Glutamatergic neuron (in vitro differentiated cells): ENCODE measurements at regions not wholly inside any gene's neighbourhood (a gene's known extent, or its start where the extent isn't known, plus 50 kb on each side); places are given as distances from the start of the nearest gene placed in this dataset.
"Not testable (repeated sequence)": the region's sequence is repeated elsewhere in the genome, so short reads cannot be mapped to it uniquely, and the experiment has no call there.

ENCODE experiments used
- DNase-seq: peaks from one replicate; pipeline ENCODE4 v3.0.0; 2022
- H3K27ac Mint-ChIP-seq: one replicate; pipeline ENCODE4 v1.8.0; 2020; ENCODE audit warnings: mild to moderate bottlenecking, mixed read lengths, inconsistent platforms; ENCODE audit not compliant: unreplicated experiment
- H3K27me3 Mint-ChIP-seq: one replicate; pipeline ENCODE4 v1.8.0; 2020; ENCODE audit warnings: mild to moderate bottlenecking, moderate library complexity, mixed read lengths, inconsistent platforms; ENCODE audit not compliant: unreplicated experiment
- H3K36me3 Mint-ChIP-seq: one replicate; pipeline ENCODE4 v1.8.0; 2020; ENCODE audit warnings: mild to moderate bottlenecking, mixed read lengths, inconsistent platforms; ENCODE audit not compliant: unreplicated experiment
- H3K4me1 Mint-ChIP-seq: one replicate; pipeline ENCODE4 v1.8.0; 2020; ENCODE audit warnings: mild to moderate bottlenecking, low read depth, mixed read lengths, inconsistent platforms; ENCODE audit not compliant: unreplicated experiment
- H3K4me3 Mint-ChIP-seq: one replicate; pipeline ENCODE4 v1.8.0; 2020; ENCODE audit warnings: mild to moderate bottlenecking, mixed read lengths, inconsistent platforms; ENCODE audit not compliant: unreplicated experiment
- H3K9me3 Mint-ChIP-seq: one replicate; pipeline ENCODE4 v1.8.0; 2020; ENCODE audit warnings: mild to moderate bottlenecking, moderate library complexity, mixed read lengths, inconsistent platforms; ENCODE audit not compliant: unreplicated experiment
- CTCF ChIP-seq: fragments of 200-600 bp; sonication (generic); IDR thresholded peaks from one replicate; pipeline ENCODE4 v1.5.0; 2021; ENCODE audit not compliant: partially characterized antibody, unreplicated experiment

- no peak for TF ChIP-seq CTCF
- Mint-ChIP-seq H3K4me1 (no peaks in the 10 kb centered on the region), H3K9me3 (peaks cover 7% of the 10 kb centered on the region), H3K27me3 (no peaks in the 10 kb centered on the region), H3K27ac (no peak overlapping the region), H3K36me3 (no peaks in the 10 kb centered on the region), H3K4me3 (no peak overlapping the region)
- no peak for DNase-seq
These were observed 767.4 kb upstream of the TPTE start for GRCh38 chr21:9753943-9754342.

- H3K27me3 Mint-ChIP-seq, H3K36me3 Mint-ChIP-seq, H3K27ac Mint-ChIP-seq, DNase-seq, H3K4me1 Mint-ChIP-seq, H3K4me3 Mint-ChIP-seq, H3K9me3 Mint-ChIP-seq: not testable (repeated sequence)
These were observed 766.9 kb upstream of the TPTE start for GRCh38 chr21:9754434-9754833.

GRCh38 chr21:9755611-9756010 lies 765.8 kb upstream of the TPTE start:
- H3K4me1 Mint-ChIP-seq: no peaks in the 10 kb centered on the region
- no peak for TF ChIP-seq CTCF
- H3K4me3 Mint-ChIP-seq: no peak overlapping the region
- peaks cover 5% of the 10 kb centered on the region for H3K9me3 Mint-ChIP-seq
- H3K36me3 Mint-ChIP-seq: no peaks in the 10 kb centered on the region
- H3K27me3 Mint-ChIP-seq: no peaks in the 10 kb centered on the region
- DNase-seq: no peak
- H3K27ac Mint-ChIP-seq: no peak overlapping the region

GRCh38 chr21:9756677-9757076 lies 764.7 kb upstream of the TPTE start:
- Mint-ChIP-seq H3K4me3 (no peak overlapping the region), H3K4me1 (no peaks in the 10 kb centered on the region), H3K27ac (no peak overlapping the region), H3K9me3 (peaks cover 5% of the 10 kb centered on the region), H3K36me3 (no peaks in the 10 kb centered on the region), H3K27me3 (no peaks in the 10 kb centered on the region)
- no peak for TF ChIP-seq CTCF
- no peak for DNase-seq

- H3K27ac Mint-ChIP-seq, DNase-seq, H3K27me3 Mint-ChIP-seq: not testable (repeated sequence)
These were observed 764.3 kb upstream of the TPTE start for GRCh38 chr21:9757118-9757517.

GRCh38 chr21:9757572-9757971 lies 763.8 kb upstream of the TPTE start:
- H3K27ac Mint-ChIP-seq, H3K4me3 Mint-ChIP-seq, H3K9me3 Mint-ChIP-seq, H3K36me3 Mint-ChIP-seq, H3K4me1 Mint-ChIP-seq, DNase-seq, H3K27me3 Mint-ChIP-seq: not testable (repeated sequence)

More at GRCh38 chr21:9757118-9757517, 764.3 kb upstream of the TPTE start:
- H3K9me3 Mint-ChIP-seq, H3K4me3 Mint-ChIP-seq, H3K4me1 Mint-ChIP-seq, H3K36me3 Mint-ChIP-seq: not testable (repeated sequence)

GRCh38 chr21:9758141-9758540 lies 763.2 kb upstream of the TPTE start:
- DNase-seq: no peak
- H3K4me1 Mint-ChIP-seq: no peaks in the 10 kb centered on the region
- no peaks in the 10 kb centered on the region for H3K27me3 Mint-ChIP-seq
- H3K27ac Mint-ChIP-seq: no peak overlapping the region
- no peak overlapping the region for H3K4me3 Mint-ChIP-seq
- peaks cover 5% of the 10 kb centered on the region for H3K9me3 Mint-ChIP-seq
- TF ChIP-seq CTCF: no peak
- no peaks in the 10 kb centered on the region for H3K36me3 Mint-ChIP-seq
